CD14-positive monocyte (primary cell): ENCODE measurements at regions not wholly inside any gene's neighbourhood (a gene's known extent, or its start where the extent isn't known, plus 50 kb on each side); places are given as distances from the start of the nearest gene placed in this dataset. TPM values are rescaled to one million over a fixed set of nuclear protein-coding genes. Genes with fewer than 3 reads are reported as not detected.

Experiments used
- DNase-seq, 3 donors: peaks; one replicate each; pipeline ENCODE4 v3.0.0-alpha.2; 2011 to 2022
- H2AFZ ChIP-seq: 2 replicates; pipeline ENCODE4 v1.6.0; 2012; ENCODE audit warnings: mild to moderate bottlenecking, low read depth, low read length, inconsistent platforms; ENCODE audit not compliant: insufficient read depth, poor library complexity, severe bottlenecking
- H3K27ac ChIP-seq, 2 donors: 1 replicate in 1 of 2; 2 replicates in 1 of 2; pipeline ENCODE4 v1.5.1; 2012 to 2013; ENCODE audit warnings: low read length in 2 of 2, control low read depth in 1 of 2, inconsistent platforms in 1 of 2, low read depth in 1 of 2, mild to moderate bottlenecking in 1 of 2
- H3K27me3 ChIP-seq, 2 donors: one replicate each; pipeline versions ENCODE4 v1.6.0 to v1.6.1; 2011 to 2013; ENCODE audit warnings: low read length in 2 of 2; ENCODE audit not compliant: control insufficient read depth in 2 of 2, insufficient read depth in 2 of 2
- H3K36me3 ChIP-seq, 2 donors: replicated peaks in 1 of 2; 1 replicate in 1 of 2; 2 replicates in 1 of 2; pipeline versions ENCODE4 v1.5.1 to v1.6.1; 2012 to 2013; ENCODE audit warnings: low read length in 2 of 2, control low read depth in 1 of 2, inconsistent platforms in 1 of 2, mild to moderate bottlenecking in 1 of 2; ENCODE audit not compliant: insufficient read depth in 2 of 2, control insufficient read depth in 1 of 2
- H3K4me1 ChIP-seq, 2 donors: 1 replicate in 1 of 2; 2 replicates in 1 of 2; pipeline versions ENCODE4 v1.5.1 to v1.6.1; 2012 to 2013; ENCODE audit warnings: low read length in 2 of 2, control low read depth in 1 of 2, inconsistent platforms in 1 of 2, mild to moderate bottlenecking in 1 of 2, moderate library complexity in 1 of 2; ENCODE audit not compliant: insufficient read depth in 2 of 2, control insufficient read depth in 1 of 2
- H3K4me2 ChIP-seq: replicated peaks from 2 replicates; pipeline ENCODE3; 2012; ENCODE audit warnings: low read length, moderate library complexity, mild to moderate bottlenecking; ENCODE audit not compliant: poor library complexity, severe bottlenecking; ENCODE audit errors: extremely low read depth
- H3K4me3 ChIP-seq, 3 experiments: fragments of 200-600 bp in 1 of 3; sonication (generic) in 1 of 3; replicated peaks in 1 of 3; 1 replicate in 2 of 3; 2 replicates in 1 of 3; pipeline ENCODE4 v1.5.1; 2011 to 2013; ENCODE audit warnings: low read length in 3 of 3, mild to moderate bottlenecking in 3 of 3, control low read depth in 2 of 3, low read depth in 2 of 3, inconsistent platforms in 1 of 3, moderate library complexity in 1 of 3
- H3K79me2 ChIP-seq: 2 replicates; pipeline ENCODE4 v1.6.0; 2012; ENCODE audit warnings: mild to moderate bottlenecking, control low read depth, inconsistent platforms, low read length, moderate library complexity; ENCODE audit not compliant: insufficient read depth
- H3K9ac ChIP-seq: 2 replicates; pipeline ENCODE4 v1.6.0; 2017; ENCODE audit warnings: low read length, mild to moderate bottlenecking; ENCODE audit not compliant: insufficient read depth, poor library complexity, severe bottlenecking
- H3K9me3 ChIP-seq, 2 donors: replicated peaks in 1 of 2; 1 replicate in 1 of 2; 2 replicates in 1 of 2; pipeline versions ENCODE4 v1.5.1 to v1.6.1; 2012 to 2013; ENCODE audit warnings: low read length in 2 of 2, control low read depth in 1 of 2; ENCODE audit not compliant: control insufficient read depth in 1 of 2, insufficient read depth in 1 of 2
- H4K20me1 ChIP-seq: 2 replicates; pipeline ENCODE4 v1.6.0; 2012; ENCODE audit warnings: mild to moderate bottlenecking, low read length, control low read depth, moderate library complexity; ENCODE audit not compliant: insufficient read depth
- H3K27ac Mint-ChIP-seq, 7 donors: one replicate each; pipeline ENCODE4 v1.8.0; 2020; ENCODE audit warnings: mild to moderate bottlenecking in 7 of 7, mixed read lengths in 7 of 7, moderate library complexity in 6 of 7, inconsistent platforms in 2 of 7
- H3K27me3 Mint-ChIP-seq, 3 donors: one replicate each; pipeline ENCODE4 v1.8.0; 2021 to 2022; ENCODE audit warnings: low read depth in 3 of 3, mild to moderate bottlenecking in 3 of 3, mixed read lengths in 3 of 3, moderate library complexity in 3 of 3, inconsistent platforms in 1 of 3
- H3K36me3 Mint-ChIP-seq, 2 donors: one replicate each; pipeline ENCODE4 v1.8.0; 2020; ENCODE audit warnings: mixed read lengths in 2 of 2, inconsistent platforms in 1 of 2, mild to moderate bottlenecking in 1 of 2
- H3K4me1 Mint-ChIP-seq: one replicate; pipeline ENCODE4 v1.8.0; 2020; ENCODE audit warnings: mild to moderate bottlenecking, mixed read lengths
- H3K4me3 Mint-ChIP-seq, 2 donors: one replicate each; pipeline ENCODE4 v1.8.0; 2020; ENCODE audit warnings: mild to moderate bottlenecking in 2 of 2, mixed read lengths in 2 of 2, moderate library complexity in 1 of 2
- H3K9me3 Mint-ChIP-seq, 7 donors: one replicate each; pipeline ENCODE4 v1.8.0; 2020 to 2022; ENCODE audit warnings: mixed read lengths in 7 of 7, mild to moderate bottlenecking in 6 of 7, moderate library complexity in 6 of 7, inconsistent platforms in 2 of 7
- CTCF ChIP-seq: fragments of 200-600 bp; IDR thresholded peaks from one replicate; pipeline ENCODE4 v1.8.0; 2022; ENCODE audit warnings: antibody characterized with exemption, mild to moderate bottlenecking
- WGBS: methylation state at CpG from one replicate; pipeline ENCODE4 v1.1.5; 2013; ENCODE audit warnings: missing lambda C conversion rate; ENCODE audit not compliant: insufficient coverage; 5-methylcytosine and 5-hydroxymethylcytosine counted together
- intact Hi-C, 2 donors: fragments of 100-400 bp; cut with micrococcal nuclease; formaldehyde crosslinking; loops; one replicate each; pipeline versions ENCODE4 v1.15.0 to v1.15.1; 2023
- small RNA-seq: library from RNA; depleted of rRNA; stranded (forward); fragments of <200 nt; gene quantifications from one replicate; pipeline ENCODE3, GENCODE V24; 2012; ENCODE audit warnings: low read depth; ENCODE audit not compliant: insufficient read length

- Mint-ChIP-seq H3K9me3 (peaks cover 0 to 2% (median 0%) of the 10 kb centered on the region in 7 donors), H3K4me1 (peaks cover 10% of the 10 kb centered on the region), H3K27me3 (peaks cover 4 to 9% (median 8%) of the 10 kb centered on the region in 3 donors), H3K36me3 (no peaks in the 10 kb centered on the region), H3K27ac (no peak overlapping the region), H3K4me3 (no peak overlapping the region)
- Histone ChIP-seq H3K36me3 (no peaks in the 10 kb centered on the region), H3K79me2 (no peaks in the 10 kb centered on the region), H3K4me3 (no peak overlapping the region), H4K20me1 (no peaks in the 10 kb centered on the region), H3K9me3 (no peaks in the 10 kb centered on the region), H3K9ac (no peak overlapping the region), H3K4me1 (no peaks in the 10 kb centered on the region), H3K27ac (no peak overlapping the region), H3K27me3 (peaks cover 0 to 2% of the 10 kb centered on the region in 2 donors), H2AFZ (no peak overlapping the region), H3K4me2 (no peak overlapping the region)
- intact Hi-C loops: no loop called here
- WGBS: 78% methylated on average over 2 of the region's 2 CpGs
- DNase-seq: no peak
- no peak for TF ChIP-seq CTCF
Measured at GRCh38 chr10:14381475-14381874, 50.8 kb upstream of the FRMD4A start.

- H3K9me3 Mint-ChIP-seq: peaks cover 0 to 2% (median 0%) of the 10 kb centered on the region in 7 donors
- Histone ChIP-seq H4K20me1 (no peaks in the 10 kb centered on the region), H2AFZ (no peak overlapping the region), H3K36me3 (no peaks in the 10 kb centered on the region), H3K9ac (no peak overlapping the region), H3K27ac (no peak overlapping the region), H3K4me3 (no peak overlapping the region), H3K79me2 (no peaks in the 10 kb centered on the region), H3K27me3 (peaks cover 0 to 2% of the 10 kb centered on the region in 2 donors), H3K9me3 (no peaks in the 10 kb centered on the region), H3K4me2 (no peak overlapping the region), H3K4me1 (no peaks in the 10 kb centered on the region)
- peaks cover 10% of the 10 kb centered on the region for H3K4me1 Mint-ChIP-seq
- no peak overlapping the region for H3K4me3 Mint-ChIP-seq
- no peaks in the 10 kb centered on the region for H3K36me3 Mint-ChIP-seq
- intact Hi-C loops: no loop called here
- no peak for DNase-seq
- no peak overlapping the region for H3K27ac Mint-ChIP-seq
- WGBS: no CpG with 5 or more reads among the region's 1 CpG
- TF ChIP-seq CTCF: no peak
- peaks cover 4 to 10% (median 8%) of the 10 kb centered on the region in 3 donors for H3K27me3 Mint-ChIP-seq
Measured at GRCh38 chr10:14380746-14381145, 50.0 kb upstream of the FRMD4A start.

Small RNAs in the stretch of these regions (small RNA-seq; reads per million reads assigned to genes)
- not detected for gene MIR1265
- gene MIR4293: not detected
